ENCODE measurements at regions not wholly inside any gene's neighbourhood (a gene's known extent, or its start where the extent isn't known, plus 50 kb on each side); places are given as distances from the start of the nearest gene placed in this dataset.

GRCh38 chr12:115320451-115320850 lies 636.5 kb upstream of the TBX3 start:
- Histone ChIP-seq H3K27me3 (no peaks in the 10 kb centered on the region), H3K36me3 (no peaks in the 10 kb centered on the region), H3K9me3 (ENCODE audit: low read depth) (no peaks in the 10 kb centered on the region), H3K27ac (no peak overlapping the region), H3K4me3 (no peak overlapping the region), H3K4me1 (ENCODE audit: low read depth) (no peaks in the 10 kb centered on the region)
- TF ChIP-seq CTCF (IDR thresholded peaks at IDR 0.05; ENCODE audit: low read depth, low read length): no peak
- no peak for DNase-seq (ENCODE audit: low read depth in 1 of 2, low spot score in 1 of 2)

GRCh38 chr12:115319446-115320040 lies 635.6 kb upstream of the TBX3 start:
- Histone ChIP-seq H3K27me3 (no peaks in the 10 kb centered on the region), H3K36me3 (no peaks in the 10 kb centered on the region), H3K4me3 (no peak overlapping the region), H3K27ac (no peak overlapping the region), H3K4me1 (ENCODE audit: low read depth) (no peaks in the 10 kb centered on the region), H3K9me3 (ENCODE audit: low read depth) (no peaks in the 10 kb centered on the region)
- no peak for DNase-seq (ENCODE audit: low read depth in 1 of 2, low spot score in 1 of 2)
- TF ChIP-seq CTCF (IDR thresholded peaks at IDR 0.05; ENCODE audit: low read depth, low read length): no peak

- no peaks in the 10 kb centered on the region for H3K36me3 ChIP-seq
- H3K27ac ChIP-seq: no peak overlapping the region
- no peaks in the 10 kb centered on the region for H3K9me3 ChIP-seq (ENCODE audit: low read depth)
- no peaks in the 10 kb centered on the region for H3K4me1 ChIP-seq (ENCODE audit: low read depth)
- no peak overlapping the region for H3K4me3 ChIP-seq
- TF ChIP-seq CTCF (IDR thresholded peaks at IDR 0.05; ENCODE audit: low read depth, low read length): no peak
- no peaks in the 10 kb centered on the region for H3K27me3 ChIP-seq
- no peak for DNase-seq (ENCODE audit: low read depth in 1 of 2, low spot score in 1 of 2)
Measured at GRCh38 chr12:115313929-115314328, 630.0 kb upstream of the TBX3 start.

- Histone ChIP-seq H3K36me3 (no peaks in the 10 kb centered on the region), H3K4me1 (ENCODE audit: low read depth) (no peaks in the 10 kb centered on the region), H3K4me3 (no peak overlapping the region), H3K27me3 (no peaks in the 10 kb centered on the region), H3K9me3 (ENCODE audit: low read depth) (no peaks in the 10 kb centered on the region), H3K27ac (no peak overlapping the region)
- DNase-seq (ENCODE audit: low read depth in 1 of 2, low spot score in 1 of 2): no peak
- TF ChIP-seq CTCF (IDR thresholded peaks at IDR 0.05; ENCODE audit: low read depth, low read length): no peak
Measured at GRCh38 chr12:115312901-115313300, 628.9 kb upstream of the TBX3 start.

GRCh38 chr12:115311875-115312274 lies 627.9 kb upstream of the TBX3 start:
- no peaks in the 10 kb centered on the region for H3K27me3 ChIP-seq
- no peak overlapping the region for H3K27ac ChIP-seq
- H3K4me1 ChIP-seq (ENCODE audit: low read depth): no peaks in the 10 kb centered on the region
- no peaks in the 10 kb centered on the region for H3K36me3 ChIP-seq
- no peak for TF ChIP-seq CTCF (IDR thresholded peaks at IDR 0.05; ENCODE audit: low read depth, low read length)
- H3K4me3 ChIP-seq: no peak overlapping the region
- DNase-seq (ENCODE audit: low read depth in 1 of 2, low spot score in 1 of 2): no peak
- H3K9me3 ChIP-seq (ENCODE audit: low read depth): no peaks in the 10 kb centered on the region

GRCh38 chr12:115308918-115309317 lies 624.9 kb upstream of the TBX3 start:
- Histone ChIP-seq H3K4me3 (no peak overlapping the region), H3K36me3 (no peaks in the 10 kb centered on the region), H3K27ac (no peak overlapping the region), H3K27me3 (no peaks in the 10 kb centered on the region), H3K9me3 (ENCODE audit: low read depth) (no peaks in the 10 kb centered on the region), H3K4me1 (ENCODE audit: low read depth) (no peaks in the 10 kb centered on the region)
- TF ChIP-seq CTCF (IDR thresholded peaks at IDR 0.05; ENCODE audit: low read depth, low read length): no peak
- no peak for DNase-seq (ENCODE audit: low read depth in 1 of 2, low spot score in 1 of 2)
